A204.1 (cell line): ENCODE measurements at regions not wholly inside any gene's neighbourhood (a gene's known extent, or its start where the extent isn't known, plus 50 kb on each side); places are given as distances from the start of the nearest gene placed in this dataset.
"Not testable (repeated sequence)": the region's sequence is repeated elsewhere in the genome, so short reads cannot be mapped to it uniquely, and the experiment has no call there.

Experiments used
- FAIRE-seq: peaks from 2 replicates; lab custom pipeline; 2012; peaks lifted over from hg19 to GRCh38; lab: Jason Lieb, UNC

- FAIRE-seq, result no peak
Observed at GRCh38 chr14:56351861-56352260, 227.7 kb upstream of the TMEM260 start.

GRCh38 chr14:56352999-56353398 lies 226.6 kb upstream of the TMEM260 start:
- FAIRE-seq, result no peak

GRCh38 chr14:56357428-56357827 lies 222.2 kb upstream of the TMEM260 start:
- no peak for FAIRE-seq

DNA sequence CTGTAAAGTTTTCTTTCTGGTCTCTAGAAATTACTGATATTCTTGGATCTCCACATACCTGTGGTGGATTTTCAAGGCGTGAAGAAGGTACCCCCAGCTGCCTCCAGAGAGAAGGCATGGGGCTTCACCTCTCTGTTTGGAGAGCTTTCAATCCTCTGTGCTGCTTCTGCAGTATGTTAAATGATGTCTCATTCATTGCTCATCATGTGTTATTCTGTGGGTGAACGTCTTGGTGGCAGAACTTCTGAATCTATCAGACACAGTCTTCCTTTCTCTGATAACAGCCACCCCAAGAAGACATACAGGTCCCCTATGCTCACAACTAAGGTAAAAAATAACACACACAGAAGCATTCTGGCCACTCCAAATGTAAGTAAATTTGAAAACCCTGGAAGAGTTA lies 221.3 kb upstream of the TMEM260 start:
- no peak for FAIRE-seq

- FAIRE-seq, result no peak
Observed at GRCh38 chr14:56358851-56359614, 220.6 kb upstream of the TMEM260 start.

GRCh38 chr14:56365663-56366062 lies 213.9 kb upstream of the TMEM260 start:
- FAIRE-seq, result not testable (repeated sequence)

DNA sequence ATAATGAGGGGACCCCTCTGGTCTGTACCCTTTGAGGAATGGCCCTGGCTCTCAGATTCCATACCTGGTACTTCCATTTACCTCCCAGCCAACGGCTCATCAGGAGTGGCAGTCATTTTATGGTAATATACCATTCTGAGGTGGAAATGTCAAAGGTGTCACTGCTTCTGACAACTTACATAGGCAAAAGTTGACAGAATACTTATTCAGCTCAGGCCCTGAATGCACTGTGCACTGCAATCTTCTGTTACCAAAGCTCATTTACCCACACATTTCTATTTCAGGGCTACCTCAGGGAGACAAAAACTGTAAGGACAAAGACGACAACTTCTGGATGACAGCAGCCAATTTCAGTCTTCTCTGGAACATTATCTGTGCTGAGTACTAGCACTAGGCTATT lies 212.2 kb upstream of the TMEM260 start:
- FAIRE-seq, result no peak

- no peak for FAIRE-seq
Observed at GRCh38 chr14:56371737-56372136, 207.9 kb upstream of the TMEM260 start.

GRCh38 chr14:56374421-56374820 lies 205.2 kb upstream of the TMEM260 start:
- no peak for FAIRE-seq

- FAIRE-seq, result no peak
Observed at GRCh38 chr14:56378046-56378445, 201.6 kb upstream of the TMEM260 start.

GRCh38 chr14:56378475-56378877 lies 201.1 kb upstream of the TMEM260 start:
- no peak for FAIRE-seq

GRCh38 chr14:56379956-56380355 lies 199.6 kb upstream of the TMEM260 start:
- FAIRE-seq, result no peak

- FAIRE-seq, result peak; percentile 62
Observed at GRCh38 chr14:56386024-56386423, 193.6 kb upstream of the TMEM260 start.

GRCh38 chr14:56390859-56391258 lies 188.7 kb upstream of the TMEM260 start:
- no peak for FAIRE-seq

- no peak for FAIRE-seq
Observed at GRCh38 chr14:56394826-56395530, 184.6 kb upstream of the TMEM260 start.

- FAIRE-seq, result no peak
Observed at GRCh38 chr14:56400109-56400825, 179.3 kb upstream of the TMEM260 start.

DNA sequence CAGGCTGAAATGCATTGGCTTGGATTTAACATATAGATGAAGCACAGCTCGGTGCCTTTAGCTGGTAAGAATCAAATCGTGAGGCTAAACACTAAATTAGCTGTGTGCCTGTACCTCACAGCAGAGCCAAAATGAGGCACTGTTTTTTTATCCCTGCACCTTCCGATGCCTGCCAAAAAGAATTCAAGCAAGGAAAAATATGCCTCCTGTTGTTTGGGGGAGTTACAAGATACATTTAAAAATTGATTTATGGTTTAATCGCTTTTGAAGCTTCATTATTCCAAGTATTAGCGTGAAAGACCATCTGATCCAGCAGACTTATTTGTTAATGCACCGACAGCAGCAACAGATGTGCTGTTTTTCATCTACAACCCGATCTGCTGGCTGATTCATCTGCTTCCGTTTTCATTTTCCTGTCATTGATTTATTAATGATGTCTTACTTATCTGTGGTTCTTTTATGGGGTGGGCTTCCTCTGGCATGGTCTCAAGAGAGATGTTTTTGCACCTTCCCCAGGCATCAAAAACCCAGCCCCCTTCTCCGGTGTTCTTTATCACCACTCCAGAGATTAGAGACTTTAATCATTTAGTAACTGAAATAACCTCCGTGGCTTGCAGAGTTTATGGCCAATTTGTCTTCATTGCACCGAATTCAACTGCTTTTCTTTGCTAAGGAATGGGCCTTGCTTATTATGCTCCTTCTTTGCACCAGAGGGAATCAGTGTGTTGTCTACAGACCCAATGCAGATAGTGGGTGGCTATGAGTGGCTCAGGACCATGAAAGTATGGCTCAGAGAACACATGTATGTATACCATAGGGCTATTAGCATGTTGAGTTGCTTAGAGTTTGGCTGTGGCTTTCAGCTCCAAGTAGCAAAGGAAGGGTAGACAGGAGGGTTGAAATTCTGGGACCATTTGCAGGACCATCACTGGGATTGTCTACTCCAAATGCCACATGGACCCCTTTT lies 166.8 kb upstream of the TMEM260 start:
- FAIRE-seq, result no peak

- FAIRE-seq, result no peak
Observed at GRCh38 chr14:56413721-56414120, 165.9 kb upstream of the TMEM260 start.

- FAIRE-seq, result no peak
Observed at GRCh38 chr14:56414236-56414635, 165.4 kb upstream of the TMEM260 start.

- FAIRE-seq, result no peak
Observed at GRCh38 chr14:56416213-56416612, 163.4 kb upstream of the TMEM260 start.

DNA sequence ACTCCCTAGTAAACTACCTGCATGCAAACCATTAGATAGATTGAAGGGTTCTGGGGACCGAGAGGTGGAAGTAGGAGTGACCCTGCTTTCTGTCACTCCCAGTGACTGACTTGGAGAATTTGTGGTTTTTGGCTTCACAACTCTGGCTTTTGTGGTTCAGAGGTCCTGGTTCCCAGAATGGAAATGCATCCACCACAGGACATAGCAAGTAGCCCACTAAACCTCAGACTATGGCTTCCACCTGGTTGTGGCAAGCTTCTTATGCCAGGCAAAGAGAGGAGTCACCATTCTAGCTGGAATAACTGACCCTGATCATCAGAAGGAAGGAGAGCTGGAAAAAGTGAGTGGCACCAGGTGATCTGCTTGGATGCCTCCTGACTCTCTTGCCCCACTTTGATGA lies 162.4 kb upstream of the TMEM260 start:
- FAIRE-seq, result no peak

DNA sequence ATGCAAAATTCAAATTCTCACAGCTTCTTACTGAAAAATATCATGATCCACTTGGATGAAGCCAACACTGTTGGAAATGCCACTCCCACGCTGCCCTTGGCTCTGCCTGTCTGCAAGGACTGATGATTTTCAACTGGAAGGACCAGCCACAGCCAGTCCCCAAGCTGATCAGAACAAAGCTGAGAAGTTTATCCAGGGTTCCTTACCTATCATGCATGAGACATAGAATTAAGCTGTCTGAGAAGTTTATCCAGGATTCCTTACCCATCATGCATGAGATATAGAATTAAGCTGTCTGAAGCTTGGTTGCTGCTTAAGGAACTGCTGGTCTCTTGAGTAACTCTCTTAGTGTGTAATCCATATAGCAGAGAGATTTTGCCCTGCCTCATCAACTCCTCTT lies 159.8 kb upstream of the TMEM260 start:
- no peak for FAIRE-seq
